HL-60 (cell line): ENCODE measurements at regions not wholly inside any gene's neighbourhood (a gene's known extent, or its start where the extent isn't known, plus 50 kb on each side); places are given as distances from the start of the nearest gene placed in this dataset.

Experiments
- CTCF ChIP-seq: IDR thresholded peaks from one replicate; pipeline ENCODE4 v1.5.1; 2011; ENCODE audit warnings: low read length, control low read depth, inconsistent platforms; ENCODE audit not compliant: insufficient read depth
- REST ChIP-seq: IDR thresholded peaks from 2 replicates; pipeline ENCODE4 v1.6.1; 2012; ENCODE audit warnings: low read depth; ENCODE audit not compliant: insufficient replicate concordance

- TF ChIP-seq CTCF (no peak), REST (no peak)
Measured at GRCh38 chr20:54874718-54875117, 399.3 kb downstream of the DOK5 start.
